Activated CD4-positive, alpha-beta T cell treated with anti-CD3 and anti-CD28 coated beads for 36 hours (primary cell): ENCODE measurements at regions not wholly inside any gene's neighbourhood (a gene's known extent, or its start where the extent isn't known, plus 50 kb on each side); places are given as distances from the start of the nearest gene placed in this dataset.

Source experiments
- ATAC-seq: fragments of 200-7000 bp; cut with Tn5 transposase; one replicate; pipeline ENCODE4 v1.10.0; 2021; ENCODE audit warnings: mild to moderate bottlenecking, moderate library complexity
- CTCF ChIA-PET: fragments of 350-600 bp; sonication (Branson Sonifier 250); formaldehyde crosslinking; loops from one replicate; lab custom pipeline; 2021; ENCODE audit warnings: antibody characterized with exemption; lab: Charles Lee
- POLR2A ChIA-PET: fragments of 350-600 bp; sonication (Branson Sonifier 250); formaldehyde crosslinking; loops from one replicate; lab custom pipeline; 2021; ENCODE audit warnings: antibody characterized with exemption, inconsistent platforms; lab: Charles Lee
- DNase-seq: peaks from one replicate; pipeline ENCODE4 v3.0.0-alpha.2; 2020
- H3K27ac Mint-ChIP-seq: one replicate; pipeline ENCODE4 v1.8.0; 2021; ENCODE audit warnings: mixed read lengths
- H3K27me3 Mint-ChIP-seq: one replicate; pipeline ENCODE4 v1.8.0; 2021; ENCODE audit warnings: mixed read lengths
- H3K36me3 Mint-ChIP-seq: one replicate; pipeline ENCODE4 v1.8.0; 2021; ENCODE audit warnings: low read depth, mixed read lengths
- H3K4me1 Mint-ChIP-seq: one replicate; pipeline ENCODE4 v1.8.0; 2021; ENCODE audit warnings: mixed read lengths
- H3K4me3 Mint-ChIP-seq: one replicate; pipeline ENCODE4 v1.8.0; 2021; ENCODE audit warnings: mild to moderate bottlenecking, moderate library complexity, mixed read lengths
- H3K9me3 Mint-ChIP-seq: one replicate; pipeline ENCODE4 v1.8.0; 2021; ENCODE audit warnings: low read depth, mixed read lengths
- intact Hi-C, 2 experiments: fragments of 100-400 bp; cut with DNase I in 1 of 2; cut with micrococcal nuclease in 1 of 2; formaldehyde crosslinking; loops; one replicate each; pipeline versions ENCODE4 v1.14.2 to v1.15.1; 2022 to 2024; cut with DNase I, micrococcal nuclease

DNA sequence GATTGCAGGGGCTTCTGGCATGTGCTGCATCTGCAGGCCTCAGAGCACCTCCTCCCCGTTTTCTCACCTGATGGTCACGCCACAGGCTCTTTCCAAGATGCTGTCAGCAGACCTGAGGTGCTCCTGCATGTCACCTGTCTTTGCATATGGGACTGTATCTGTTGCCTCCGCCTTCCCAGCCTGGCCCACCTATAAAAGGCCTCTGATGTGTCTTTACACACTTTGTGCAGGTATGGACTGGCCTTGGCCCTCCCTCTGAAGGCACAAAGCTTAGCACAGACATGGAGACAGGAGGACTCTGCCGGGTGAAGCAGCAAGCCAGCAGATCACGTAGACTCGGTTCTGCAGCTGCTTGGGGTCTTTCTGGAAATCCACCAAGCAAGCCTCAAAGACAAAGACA lies 220.9 kb upstream of the PPP2R2D start:
- Mint-ChIP-seq H3K4me3 (no peak overlapping the region), H3K27me3 (peaks cover 3% of the 10 kb centered on the region), H3K27ac (no peak overlapping the region), H3K36me3 (no peaks in the 10 kb centered on the region), H3K9me3 (no peaks in the 10 kb centered on the region), H3K4me1 (no peaks in the 10 kb centered on the region)
- DNase-seq (no peak), ATAC-seq (no peak)
- POLR2A ChIA-PET: no interaction called here
- CTCF ChIA-PET: no interaction called here
- intact Hi-C loops: no loop called here

DNA sequence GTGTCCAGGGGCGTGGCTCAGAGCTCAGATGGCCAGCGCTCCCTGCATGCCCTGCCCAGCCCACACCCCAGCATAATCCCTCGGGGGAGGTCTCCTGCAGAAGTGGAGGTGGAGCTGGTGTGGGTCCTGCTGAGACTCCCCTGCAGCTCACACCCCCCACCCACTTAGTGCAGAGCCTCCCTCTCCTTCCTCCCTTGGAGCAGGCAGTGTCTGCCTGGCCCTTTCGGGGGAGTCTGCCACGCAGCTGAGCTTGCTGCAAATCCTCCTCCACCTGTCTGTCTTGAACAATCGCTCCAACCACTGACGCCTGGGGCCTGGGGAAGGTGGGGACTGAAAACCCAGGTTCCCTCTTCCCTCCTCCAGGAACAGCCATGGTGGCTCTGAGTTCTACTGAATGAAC lies 219.7 kb upstream of the PPP2R2D start:
- Mint-ChIP-seq H3K36me3 (no peaks in the 10 kb centered on the region), H3K4me1 (no peaks in the 10 kb centered on the region), H3K27ac (no peak overlapping the region), H3K4me3 (no peak overlapping the region), H3K9me3 (no peaks in the 10 kb centered on the region), H3K27me3 (peaks cover 3% of the 10 kb centered on the region)
- no peak for ATAC-seq
- no peak for DNase-seq
- ChIA-PET POLR2A (no interaction called here), CTCF (no interaction called here)
- intact Hi-C loops: no loop called here

DNA sequence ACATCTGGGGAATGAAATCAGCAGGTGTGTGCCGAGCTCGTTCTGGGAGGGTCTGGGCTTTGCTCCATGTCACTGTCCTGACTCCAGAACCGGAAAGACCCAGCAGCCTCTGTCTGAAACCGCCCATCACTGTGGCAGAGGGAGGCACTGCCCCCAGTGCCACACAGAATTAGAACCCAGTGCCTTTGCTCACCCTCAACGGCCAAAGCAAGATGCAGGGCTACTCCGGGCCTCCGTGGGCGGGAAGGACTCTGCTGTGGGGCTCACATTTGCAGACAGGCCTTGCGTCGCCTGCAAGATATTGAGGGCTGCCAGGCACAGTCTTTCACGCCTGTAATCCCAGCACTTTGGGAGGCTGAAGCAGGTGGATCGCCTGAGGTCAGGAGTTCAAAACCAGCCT lies 219.2 kb upstream of the PPP2R2D start:
- no peak for DNase-seq

DNA sequence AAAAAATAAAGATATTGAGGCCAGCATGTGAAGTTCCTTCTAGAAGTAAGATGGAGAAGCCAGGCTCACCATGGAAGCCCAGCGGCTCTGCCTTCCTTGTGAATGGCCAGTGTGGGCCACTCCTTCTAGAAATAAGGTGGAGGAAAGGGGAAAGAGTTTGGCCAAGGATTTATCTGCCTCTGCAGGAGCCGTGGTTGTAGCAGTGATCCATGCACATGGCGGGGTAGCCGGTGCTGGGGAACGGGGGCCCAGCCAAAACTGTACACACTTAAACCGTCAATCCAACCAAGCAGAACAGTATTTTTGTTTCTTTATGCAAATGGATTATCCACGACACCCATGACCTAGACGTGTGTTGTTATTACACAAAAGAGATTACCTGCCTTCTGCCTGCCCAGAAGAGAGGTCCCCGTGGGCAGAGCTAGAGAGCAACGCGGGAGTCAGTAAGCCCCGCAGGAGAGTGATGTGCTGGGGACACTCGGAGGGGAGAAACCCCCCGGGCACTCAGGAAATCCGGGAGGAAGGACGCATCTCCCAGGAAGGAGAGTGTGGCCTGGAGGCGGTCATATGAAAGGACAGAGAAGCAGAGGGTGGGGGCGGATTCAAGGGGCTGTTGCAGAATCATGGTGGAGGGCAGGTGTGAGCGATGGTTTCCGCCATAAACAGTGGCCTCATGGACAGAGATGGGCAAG lies 218.4 kb upstream of the PPP2R2D start:
- POLR2A ChIA-PET: no interaction called here

More for the DNA sequence above, 219.2 kb upstream of the PPP2R2D start:
- H3K9me3 Mint-ChIP-seq: no peaks in the 10 kb centered on the region
- ChIA-PET CTCF (no interaction called here), POLR2A (no interaction called here)
- no peak for ATAC-seq
- H3K4me3 Mint-ChIP-seq: no peak overlapping the region
- H3K4me1 Mint-ChIP-seq: no peaks in the 10 kb centered on the region
- no peaks in the 10 kb centered on the region for H3K36me3 Mint-ChIP-seq
- intact Hi-C loops: no loop called here
- no peak overlapping the region for H3K27ac Mint-ChIP-seq
- peaks cover 3% of the 10 kb centered on the region for H3K27me3 Mint-ChIP-seq

DNA sequence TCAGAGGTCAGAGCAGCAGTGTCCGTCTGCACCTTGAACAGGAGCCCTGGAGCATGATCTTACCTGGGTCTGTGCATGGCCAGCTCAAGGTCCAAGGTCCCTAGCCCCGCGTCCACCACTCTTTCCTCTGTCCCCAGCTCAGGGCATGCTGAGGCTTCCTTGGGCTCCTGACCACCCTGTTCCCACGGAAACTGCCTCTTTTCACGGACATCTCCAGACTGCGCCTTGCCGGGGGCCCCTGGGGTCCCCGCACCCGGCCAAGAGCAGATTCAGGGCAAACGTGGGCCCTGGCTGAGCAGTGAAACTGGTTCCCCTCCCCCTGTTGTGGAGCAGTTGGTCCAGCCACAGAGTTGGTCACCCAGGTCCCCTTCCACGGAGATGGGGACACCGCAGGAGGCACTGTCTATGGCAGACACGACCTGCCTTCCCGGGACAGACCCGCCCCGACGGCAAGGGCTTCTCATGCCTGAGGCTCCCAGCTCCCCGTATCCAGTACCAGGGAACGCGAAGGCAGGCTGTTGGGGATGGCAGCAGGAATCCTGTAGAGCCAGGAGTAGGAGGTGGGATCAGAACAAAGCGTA lies 217.4 kb upstream of the PPP2R2D start:
- Mint-ChIP-seq H3K27me3 (peaks cover 3% of the 10 kb centered on the region), H3K4me3 (no peak overlapping the region), H3K36me3 (no peaks in the 10 kb centered on the region), H3K27ac (no peak overlapping the region), H3K9me3 (no peaks in the 10 kb centered on the region), H3K4me1 (no peaks in the 10 kb centered on the region)
- ChIA-PET CTCF (no interaction called here), POLR2A (no interaction called here)
- intact Hi-C loops: no loop called here
- DNase-seq (no peak), ATAC-seq (no peak)

More for the DNA sequence above, 218.4 kb upstream of the PPP2R2D start:
- Mint-ChIP-seq H3K4me3 (no peak overlapping the region), H3K4me1 (no peaks in the 10 kb centered on the region), H3K9me3 (no peaks in the 10 kb centered on the region), H3K27ac (no peak overlapping the region), H3K36me3 (no peaks in the 10 kb centered on the region), H3K27me3 (peaks cover 3% of the 10 kb centered on the region)
- DNase-seq (no peak), ATAC-seq (no peak)
- intact Hi-C loops: no loop called here
- CTCF ChIA-PET: no interaction called here

DNA sequence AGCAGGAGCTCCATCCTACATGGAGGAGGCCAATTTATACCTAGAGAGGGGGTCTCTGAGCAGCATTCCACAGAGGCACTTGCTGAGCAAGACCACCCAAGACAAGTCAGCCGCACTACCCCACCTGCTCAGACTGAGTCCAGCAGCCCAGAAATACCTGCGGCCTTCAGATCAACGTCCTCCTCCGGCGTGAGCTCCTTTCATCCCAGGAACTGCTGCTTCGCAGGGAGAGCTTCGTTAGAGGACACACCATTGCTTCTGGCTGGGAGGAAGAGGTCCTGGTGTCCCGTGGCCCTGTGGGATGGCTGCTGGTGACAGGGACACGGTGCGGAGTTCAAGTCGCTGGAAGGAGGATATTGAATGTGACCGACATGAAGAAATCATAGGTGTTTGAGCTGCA lies 216.9 kb upstream of the PPP2R2D start:
- ChIA-PET POLR2A (no interaction called here), CTCF (interaction anchor here (0.6 kb wide), 1 partner anchor 164 kb away, joined by 3 read pairs; no protein-coding TSS in a partner anchor)
- H3K4me3 Mint-ChIP-seq: no peak overlapping the region
- ATAC-seq (no peak), DNase-seq (no peak)
- no peaks in the 10 kb centered on the region for H3K4me1 Mint-ChIP-seq
- peaks cover 2% of the 10 kb centered on the region for H3K27me3 Mint-ChIP-seq
- no peaks in the 10 kb centered on the region for H3K36me3 Mint-ChIP-seq
- H3K9me3 Mint-ChIP-seq: no peaks in the 10 kb centered on the region
- no peak overlapping the region for H3K27ac Mint-ChIP-seq
- intact Hi-C loops: no loop called here

DNA sequence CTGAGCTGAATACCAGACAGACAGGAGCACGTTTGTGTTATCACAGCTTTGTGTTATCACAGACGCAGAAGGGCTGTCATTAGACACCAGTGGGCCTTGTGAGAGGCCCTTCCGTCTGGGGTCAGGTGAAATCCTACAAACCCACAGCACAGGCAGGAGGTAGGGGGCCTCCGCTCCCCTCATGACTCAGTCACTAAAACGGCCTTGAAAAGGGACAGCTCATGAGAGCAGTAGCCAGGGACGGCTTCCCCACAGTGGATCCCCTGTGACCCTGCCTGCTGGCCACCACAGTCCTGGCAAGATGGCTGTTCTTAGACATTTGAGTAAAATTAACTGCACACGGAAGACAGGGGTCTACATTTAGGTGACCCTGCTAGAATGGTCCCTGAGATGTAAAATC lies 215.8 kb upstream of the PPP2R2D start:
- POLR2A ChIA-PET: no interaction called here
- Mint-ChIP-seq H3K4me3 (no peak overlapping the region), H3K27ac (no peak overlapping the region), H3K4me1 (no peaks in the 10 kb centered on the region), H3K27me3 (no peaks in the 10 kb centered on the region), H3K36me3 (no peaks in the 10 kb centered on the region), H3K9me3 (no peaks in the 10 kb centered on the region)
- CTCF ChIA-PET: no interaction called here
- ATAC-seq (no peak), DNase-seq (no peak)
- intact Hi-C loops: no loop called here

DNA sequence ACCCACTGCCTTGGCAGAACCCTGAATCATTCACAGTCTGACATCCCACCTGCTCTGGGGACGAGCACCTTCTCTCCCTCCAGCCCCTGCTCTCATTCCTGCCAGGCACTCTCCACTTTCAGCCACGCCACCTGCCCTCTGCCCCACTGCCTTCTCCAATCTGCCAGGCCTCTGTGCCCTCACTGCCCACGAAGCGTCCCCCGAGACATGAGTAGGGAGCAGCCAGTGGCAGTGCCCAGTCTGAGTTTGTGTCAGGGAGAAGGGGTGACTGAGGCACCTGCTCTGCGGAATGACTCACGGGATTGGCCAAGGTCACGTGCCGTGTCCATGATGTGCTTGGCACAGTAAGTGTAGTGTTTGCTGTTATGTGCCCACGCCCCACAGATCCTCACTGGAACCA lies 215.2 kb upstream of the PPP2R2D start:
- Mint-ChIP-seq H3K4me3 (no peak overlapping the region), H3K4me1 (no peaks in the 10 kb centered on the region), H3K27ac (no peak overlapping the region), H3K27me3 (peaks cover 3% of the 10 kb centered on the region), H3K9me3 (no peaks in the 10 kb centered on the region), H3K36me3 (no peaks in the 10 kb centered on the region)
- DNase-seq (no peak), ATAC-seq (no peak)
- ChIA-PET POLR2A (no interaction called here), CTCF (no interaction called here)
- intact Hi-C loops: no loop called here

DNA sequence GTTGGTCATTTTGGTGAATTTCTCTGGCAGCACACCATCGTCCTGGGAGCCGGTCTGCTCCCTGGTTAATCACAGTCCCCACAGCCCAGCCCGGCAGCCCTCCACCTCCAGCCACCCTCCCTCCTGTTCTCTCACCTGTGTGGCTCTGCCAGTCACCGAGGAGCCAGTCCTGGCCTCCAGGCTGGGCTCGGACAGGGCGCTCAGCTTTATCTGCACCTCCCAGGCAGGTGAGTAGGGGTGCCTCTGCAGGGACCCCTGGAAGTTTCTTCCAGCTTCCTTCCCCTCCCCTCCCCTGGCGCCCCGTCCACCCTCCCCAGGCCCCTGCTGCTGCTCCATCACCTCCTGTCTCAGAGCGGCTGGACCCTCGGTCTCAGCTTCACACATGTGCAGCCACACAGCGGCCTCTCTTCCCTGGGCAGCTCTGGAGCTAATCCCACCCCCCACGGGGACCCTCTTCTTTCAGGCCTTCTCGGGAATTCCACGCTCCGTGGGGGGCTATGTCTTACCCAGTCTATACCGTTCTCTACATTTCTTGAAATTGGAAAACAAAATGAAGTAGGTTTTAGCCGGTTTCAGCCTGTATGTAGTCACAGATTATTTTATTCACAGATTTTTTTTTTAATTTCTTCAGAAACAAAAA lies 213.9 kb upstream of the PPP2R2D start:
- H3K27ac Mint-ChIP-seq: no peak overlapping the region
- intact Hi-C loops: no loop called here
- peaks cover 3% of the 10 kb centered on the region for H3K27me3 Mint-ChIP-seq
- no peaks in the 10 kb centered on the region for H3K36me3 Mint-ChIP-seq
- H3K4me1 Mint-ChIP-seq: no peaks in the 10 kb centered on the region
- H3K9me3 Mint-ChIP-seq: no peaks in the 10 kb centered on the region
- ATAC-seq (no peak), DNase-seq (no peak)
- CTCF ChIA-PET: no interaction called here
- H3K4me3 Mint-ChIP-seq: no peak overlapping the region
- POLR2A ChIA-PET: no interaction called here

DNA sequence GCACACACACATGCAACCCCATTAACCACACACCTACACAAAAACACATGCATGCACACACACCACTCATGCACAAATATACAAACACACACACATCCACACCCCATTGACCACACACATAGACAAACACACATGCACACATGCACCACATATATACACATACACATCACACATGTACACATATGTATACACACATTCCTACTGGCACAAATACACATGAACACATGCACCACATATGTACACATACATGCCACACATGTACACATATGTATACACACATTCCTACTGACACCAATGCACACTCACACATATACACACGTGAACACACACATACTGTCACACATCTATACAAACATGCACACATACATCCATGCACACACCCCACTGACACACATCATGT lies 212.5 kb upstream of the PPP2R2D start:
- Mint-ChIP-seq H3K9me3 (no peaks in the 10 kb centered on the region), H3K4me1 (no peaks in the 10 kb centered on the region), H3K27me3 (peaks cover 3% of the 10 kb centered on the region), H3K27ac (no peak overlapping the region), H3K36me3 (no peaks in the 10 kb centered on the region), H3K4me3 (no peak overlapping the region)
- ATAC-seq: no peak
- DNase-seq: no peak
- ChIA-PET CTCF (no interaction called here), POLR2A (no interaction called here)
- intact Hi-C loops: no loop called here

DNA sequence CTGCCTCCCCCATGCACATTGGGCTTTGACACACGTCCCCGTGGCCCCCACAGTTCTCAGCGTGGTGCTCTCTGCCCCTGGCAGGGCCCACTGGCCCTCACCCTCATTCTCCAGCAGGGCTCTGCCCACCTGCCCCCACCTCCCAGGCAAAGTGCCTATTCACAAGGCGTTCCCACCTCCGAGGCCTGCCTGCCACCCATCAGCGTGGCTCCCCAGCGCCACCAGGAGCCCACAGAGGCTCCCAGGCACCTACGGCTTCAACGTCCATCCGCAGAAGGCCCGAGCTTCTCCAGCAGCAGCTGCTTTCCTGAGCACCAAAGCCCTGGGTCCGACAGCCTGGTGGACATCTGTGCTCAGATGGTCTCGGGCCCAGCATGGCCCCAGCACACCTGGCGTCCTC lies 211.8 kb upstream of the PPP2R2D start:
- no peaks in the 10 kb centered on the region for H3K4me1 Mint-ChIP-seq
- intact Hi-C loops: no loop called here
- ATAC-seq (no peak), DNase-seq (no peak)
- POLR2A ChIA-PET: no interaction called here
- no peaks in the 10 kb centered on the region for H3K9me3 Mint-ChIP-seq
- H3K27ac Mint-ChIP-seq: no peak overlapping the region
- no peaks in the 10 kb centered on the region for H3K36me3 Mint-ChIP-seq
- peaks cover 3% of the 10 kb centered on the region for H3K27me3 Mint-ChIP-seq
- CTCF ChIA-PET: no interaction called here
- no peak overlapping the region for H3K4me3 Mint-ChIP-seq

DNA sequence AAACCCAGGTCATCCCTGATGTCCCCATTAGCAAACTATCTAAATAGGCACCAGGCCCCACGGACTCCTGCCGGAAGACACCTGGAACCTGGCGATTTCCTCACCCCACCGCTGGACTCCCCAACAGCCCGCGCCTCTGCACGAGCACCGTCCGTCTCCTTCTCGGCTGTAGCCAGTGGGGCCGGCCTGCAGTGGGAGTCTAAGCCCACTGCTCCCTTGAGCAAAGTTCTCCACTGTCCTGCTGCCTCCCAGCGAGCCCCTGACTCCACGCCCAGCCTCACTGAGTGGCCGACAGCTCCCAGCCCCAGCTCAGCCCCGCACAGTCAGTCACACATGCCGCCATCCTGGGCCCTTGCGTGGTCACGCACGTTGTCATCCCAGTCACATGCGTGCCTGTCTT lies 211.3 kb upstream of the PPP2R2D start:
- ChIA-PET CTCF (no interaction called here), POLR2A (no interaction called here)
- intact Hi-C loops: no loop called here
- Mint-ChIP-seq H3K27me3 (peaks cover 3% of the 10 kb centered on the region), H3K36me3 (no peaks in the 10 kb centered on the region), H3K9me3 (no peaks in the 10 kb centered on the region), H3K27ac (no peak overlapping the region), H3K4me3 (no peak overlapping the region), H3K4me1 (no peaks in the 10 kb centered on the region)
- DNase-seq (no peak), ATAC-seq (no peak)
